ENCODE measurements at regions not wholly inside any gene's neighbourhood (a gene's known extent, or its start where the extent isn't known, plus 50 kb on each side); places are given as distances from the start of the nearest gene placed in this dataset.

DNA sequence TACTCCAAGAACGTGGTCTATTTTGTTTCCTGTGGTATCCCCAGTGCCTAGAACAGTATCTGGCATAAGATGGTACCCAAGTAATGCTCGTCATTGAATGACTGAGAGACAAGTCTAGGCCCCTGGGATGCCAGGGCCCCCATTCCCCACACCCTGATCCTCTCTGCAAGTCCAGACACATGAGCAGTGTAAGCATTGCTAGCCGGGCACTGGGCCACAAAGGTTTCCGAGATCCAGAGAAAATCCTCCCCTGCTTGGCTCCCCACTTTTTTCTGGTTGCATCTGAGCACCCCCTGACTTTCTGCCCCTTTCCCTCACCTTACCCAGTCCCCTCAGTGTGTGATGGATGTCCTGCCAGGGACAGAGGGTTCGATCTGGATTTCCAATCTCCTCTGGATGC is 160.1 kb upstream of the NECTIN1 start:
- TF ChIP-seq POLR2AphosphoS5 (IDR thresholded peaks at IDR 0.05) (no peak), POLR2A (IDR thresholded peaks at IDR 0.05; ENCODE audit: low read depth) (no peak), EP300 (IDR thresholded peaks at IDR 0.05) (no peak)
- TF ChIP-seq, protein P1, sequence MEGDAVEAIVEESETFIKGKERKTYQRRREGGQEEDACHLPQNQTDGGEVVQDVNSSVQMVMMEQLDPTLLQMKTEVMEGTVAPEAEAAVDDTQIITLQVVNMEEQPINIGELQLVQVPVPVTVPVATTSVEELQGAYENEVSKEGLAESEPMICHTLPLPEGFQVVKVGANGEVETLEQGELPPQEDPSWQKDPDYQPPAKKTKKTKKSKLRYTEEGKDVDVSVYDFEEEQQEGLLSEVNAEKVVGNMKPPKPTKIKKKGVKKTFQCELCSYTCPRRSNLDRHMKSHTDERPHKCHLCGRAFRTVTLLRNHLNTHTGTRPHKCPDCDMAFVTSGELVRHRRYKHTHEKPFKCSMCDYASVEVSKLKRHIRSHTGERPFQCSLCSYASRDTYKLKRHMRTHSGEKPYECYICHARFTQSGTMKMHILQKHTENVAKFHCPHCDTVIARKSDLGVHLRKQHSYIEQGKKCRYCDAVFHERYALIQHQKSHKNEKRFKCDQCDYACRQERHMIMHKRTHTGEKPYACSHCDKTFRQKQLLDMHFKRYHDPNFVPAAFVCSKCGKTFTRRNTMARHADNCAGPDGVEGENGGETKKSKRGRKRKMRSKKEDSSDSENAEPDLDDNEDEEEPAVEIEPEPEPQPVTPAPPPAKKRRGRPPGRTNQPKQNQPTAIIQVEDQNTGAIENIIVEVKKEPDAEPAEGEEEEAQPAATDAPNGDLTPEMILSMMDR (IDR thresholded peaks at IDR 0.05), result no peak
